HCT116 (cell line): ENCODE measurements at regions not wholly inside any gene's neighbourhood (a gene's known extent, or its start where the extent isn't known, plus 50 kb on each side); places are given as distances from the start of the nearest gene placed in this dataset.

Source experiments
- ATAC-seq: fragments of 200-7000 bp; cut with Tn5 transposase; 2 replicates; pipeline ENCODE4 v1.9.1; 2020; ENCODE audit warnings: mild to moderate bottlenecking, moderate library complexity
- BruUV-seq: library from RNA; stranded (reverse); fragments of 400-500 nt; replicated peaks from 2 replicates; lab custom pipeline; 2021; lab: Mats Ljungman, UMichigan
- CTCF ChIA-PET: fragments of 300-600 bp; sonication (Branson Sonifier 250); formaldehyde crosslinking; loops from one replicate; lab custom pipeline; 2021; ENCODE audit warnings: antibody characterized with exemption; lab: Charles Lee
- POLR2A ChIA-PET: fragments of 300-600, 350-600 bp; sonication (Branson Sonifier 250); formaldehyde crosslinking; loops from one replicate; lab custom pipeline; 2021; ENCODE audit warnings: antibody characterized with exemption; lab: Charles Lee
- RAD21 ChIA-PET, 2 experiments: fragments of 300-600 bp; sonication (Branson Sonifier 250); formaldehyde crosslinking; loops; one replicate each; lab custom pipeline; 2023; ENCODE audit warnings: low total read pairs in 2 of 2; ENCODE audit not compliant: uncharacterized antibody in 2 of 2, unreplicated experiment in 2 of 2, low non-redundant PET in 1 of 2; lab: Charles Lee
- DNase-seq: peaks from one replicate; pipeline ENCODE4 v3.0.0-alpha.2; 2010; ENCODE audit warnings: low read depth, low spot score
- H2AFZ ChIP-seq: fragments of 200-600 bp; shearing (Covaris generic), sonication (generic); 2 replicates; pipeline ENCODE4 v1.6.1; 2017; ENCODE audit warnings: low read depth, mixed run types, mixed read lengths, antibody characterized with exemption, low read length; ENCODE audit not compliant: poor library complexity, severe bottlenecking
- H3K27ac ChIP-seq: 2 replicates; pipeline ENCODE4 v1.5.1; 2012; ENCODE audit warnings: low read depth, low read length
- H3K27me3 ChIP-seq: fragments of 200-600 bp; sonication (generic); 2 replicates; pipeline ENCODE4 v1.6.1; 2016; ENCODE audit warnings: mixed run types, low read length, mixed read lengths; ENCODE audit not compliant: insufficient read depth
- H3K36me3 ChIP-seq, 2 experiments: fragments of 200-500 bp in 1 of 2; fragments of 200-600 bp in 1 of 2; sonication (Bioruptor generic) in 1 of 2; sonication (generic) in 1 of 2; 2 replicates each; pipeline versions ENCODE4 v1.5.1 to v1.6.1; 2014 to 2016; ENCODE audit warnings: low read length in 2 of 2, inconsistent platforms in 1 of 2, mixed read lengths in 1 of 2, mixed run types in 1 of 2; ENCODE audit not compliant: insufficient read depth in 2 of 2, control insufficient read depth in 1 of 2
- H3K4me1 ChIP-seq, 2 experiments: fragments of 200-600 bp in 1 of 2; sonication (generic) in 1 of 2; 2 replicates each; pipeline versions ENCODE4 v1.5.1 to v1.6.1; 2012 to 2017; ENCODE audit warnings: low read length in 2 of 2, inconsistent platforms in 1 of 2, mild to moderate bottlenecking in 1 of 2, mixed read lengths in 1 of 2, mixed run types in 1 of 2, moderate library complexity in 1 of 2; ENCODE audit not compliant: insufficient read depth in 2 of 2, control insufficient read depth in 1 of 2
- H3K4me2 ChIP-seq: fragments of 200-600 bp; sonication (generic); 2 replicates; pipeline ENCODE4 v1.6.1; 2017; ENCODE audit warnings: mixed run types, low read length, mixed read lengths
- H3K4me3 ChIP-seq, 2 experiments: fragments of 200-600 bp in 1 of 2; sonication (generic) in 1 of 2; replicated peaks in 1 of 2; 2 replicates each; pipeline ENCODE4 v1.5.1; 2011 to 2016; ENCODE audit warnings: low read length in 2 of 2, control low read depth in 1 of 2, low read depth in 1 of 2, mild to moderate bottlenecking in 1 of 2, mixed read lengths in 1 of 2, mixed run types in 1 of 2
- H3K79me2 ChIP-seq: fragments of 200-600 bp; sonication (generic); 2 replicates; pipeline ENCODE4 v1.6.1; 2017; ENCODE audit warnings: mild to moderate bottlenecking, mixed run types, low read length, moderate library complexity, mixed read lengths; ENCODE audit not compliant: insufficient read depth
- H3K9ac ChIP-seq: fragments of 200-600 bp; sonication (generic); 2 replicates; pipeline ENCODE4 v1.6.1; 2016; ENCODE audit warnings: low read length, mixed read lengths
- H3K9me2 ChIP-seq: fragments of 200-600 bp; sonication (generic), shearing (Covaris generic); 2 replicates; pipeline ENCODE4 v1.6.1; 2017; ENCODE audit warnings: mixed run types, mild to moderate bottlenecking, moderate library complexity; ENCODE audit not compliant: insufficient read depth
- H3K9me3 ChIP-seq, 2 experiments: fragments of 200-500 bp in 1 of 2; fragments of 200-600 bp in 1 of 2; sonication (Bioruptor generic) in 1 of 2; sonication (generic) in 1 of 2; 2 replicates each; pipeline ENCODE4 v1.6.1; 2014 to 2017; ENCODE audit warnings: low read length in 2 of 2, mixed read lengths in 2 of 2, inconsistent platforms in 1 of 2, low read depth in 1 of 2, mild to moderate bottlenecking in 1 of 2, mixed run types in 1 of 2, moderate library complexity in 1 of 2; ENCODE audit not compliant: control insufficient read depth in 1 of 2, insufficient read depth in 1 of 2
- H4K20me1 ChIP-seq: fragments of 200-600 bp; sonication (generic), shearing (Covaris generic); 2 replicates; pipeline ENCODE4 v1.6.1; 2017; ENCODE audit warnings: mixed run types, mild to moderate bottlenecking, moderate library complexity; ENCODE audit not compliant: insufficient read depth
- CBX3 ChIP-seq: IDR thresholded peaks from 2 replicates; pipeline ENCODE4 v1.6.1; 2012; ENCODE audit warnings: low read depth
- CEBPB ChIP-seq: IDR thresholded peaks from 2 replicates; pipeline ENCODE4 v1.6.1; 2012; ENCODE audit warnings: low read depth
- EGR1 ChIP-seq: IDR thresholded peaks from 2 replicates; pipeline ENCODE4 v1.6.1; 2012; ENCODE audit warnings: low read depth
- EZH2 ChIP-seq: fragments of 200-600 bp; sonication (generic); IDR thresholded peaks from 2 replicates; pipeline ENCODE4 v1.6.1; 2017; ENCODE audit warnings: antibody characterized with exemption, mixed run types
- EZH2phosphoT487 ChIP-seq: fragments of 200-600 bp; IDR thresholded peaks from 2 replicates; pipeline ENCODE4 v1.6.1; 2018; ENCODE audit warnings: antibody characterized with exemption, borderline replicate concordance
- FOSL1 ChIP-seq: IDR thresholded peaks from 2 replicates; pipeline ENCODE4 v1.6.1; 2012; ENCODE audit warnings: low read depth
- JUND ChIP-seq: IDR thresholded peaks from 2 replicates; pipeline ENCODE4 v1.6.1; 2012
- POLR2A ChIP-seq: IDR thresholded peaks from 2 replicates; pipeline ENCODE4 v1.7.0; 2011; ENCODE audit warnings: borderline replicate concordance; ENCODE audit not compliant: insufficient read depth, insufficient read length; ENCODE audit errors: extremely low read depth
- RAD21 ChIP-seq: IDR thresholded peaks from 2 replicates; pipeline ENCODE4 v1.6.1; 2012; ENCODE audit warnings: low read depth, mild to moderate bottlenecking
- SRF ChIP-seq: IDR thresholded peaks from 2 replicates; pipeline ENCODE4 v1.6.1; 2012; ENCODE audit warnings: low read depth
- ZFX ChIP-seq: fragments of 450-650 bp; IDR thresholded peaks from 2 replicates; pipeline ENCODE4 v1.6.1; 2017
- ZNF274 ChIP-seq: fragments of 200-500 bp; sonication (Bioruptor generic); IDR thresholded peaks from 2 replicates; pipeline ENCODE4 v1.6.1; 2014; ENCODE audit warnings: mild to moderate bottlenecking, low read depth, low read length, inconsistent platforms
- intact Hi-C: fragments of 100-400 bp; cut with micrococcal nuclease; formaldehyde crosslinking; loops from 2 replicates; pipeline ENCODE4 v1.10.0; 2022
- TF ChIP-seq, protein P1 (sequence below): IDR thresholded peaks from 2 replicates; pipeline ENCODE4 v1.6.1; 2012
- TF ChIP-seq, protein P2 (sequence below): IDR thresholded peaks from 2 replicates; pipeline ENCODE4 v1.6.1; 2012
- TF ChIP-seq, protein P3 (sequence below): IDR thresholded peaks from 2 replicates; pipeline ENCODE4 v1.6.1; 2012; ENCODE audit warnings: low read depth
- TF ChIP-seq, protein P4 (sequence below), 3 experiments: fragments of 200-600 bp in 1 of 3; sonication (generic) in 1 of 3; IDR thresholded peaks in 2 of 3; conservative IDR thresholded peaks in 1 of 3; 2 replicates each; pipeline ENCODE4 v1.5.1; 2012 to 2017; ENCODE audit warnings: low read depth in 2 of 3, low read length in 2 of 3, antibody characterized with exemption in 1 of 3, borderline replicate concordance in 1 of 3, control low read depth in 1 of 3, mild to moderate bottlenecking in 1 of 3, mixed read lengths in 1 of 3, mixed run types in 1 of 3, moderate library complexity in 1 of 3; ENCODE audit not compliant: insufficient read depth in 1 of 3

DNA sequence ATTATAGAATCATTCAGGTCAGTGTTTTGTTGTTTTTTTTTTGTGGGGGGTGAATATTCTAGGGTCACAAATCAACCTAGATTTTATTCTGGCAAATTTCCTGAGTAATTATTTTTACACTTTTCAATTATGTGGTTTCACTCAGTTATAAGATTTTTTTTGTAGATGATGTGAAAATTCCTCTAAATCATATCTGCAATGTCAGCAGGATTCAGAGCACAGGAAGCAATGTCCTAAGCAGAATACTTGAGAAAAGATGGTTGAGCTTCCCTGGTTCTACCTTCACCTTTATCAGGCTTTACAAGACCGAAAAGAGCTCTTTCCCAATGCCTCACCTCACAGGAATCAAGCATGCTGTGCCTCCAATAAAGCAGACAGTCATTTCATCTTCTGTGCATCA lies 124.3 kb downstream of the SLC41A2 start:
- POLR2A ChIA-PET = no interaction called here
- ATAC-seq = no peak

More for the DNA sequence above, 124.3 kb downstream of the SLC41A2 start:
- intact Hi-C loops = no loop called here
- H3K27me3 ChIP-seq = no peaks in the 10 kb centered on the region
- H3K4me3 ChIP-seq = no peak overlapping the region
- H3K36me3 ChIP-seq = no peaks in the 10 kb centered on the region
- no peak for DNase-seq
- RAD21 ChIA-PET = no interaction called here
- CTCF ChIA-PET = no interaction called here
- H3K27ac ChIP-seq = no peak overlapping the region
- no TSS peak for BruUV-seq
- no peaks in the 10 kb centered on the region for H3K9me2 ChIP-seq
- TF ChIP-seq EZH2 (no peak), CBX3 (no peak), FOSL1 (no peak), ZNF274 (no peak), CEBPB (no peak), JUND (no peak), ZFX (no peak), SRF (no peak), EGR1 (no peak), POLR2A (no peak), EZH2phosphoT487 (no peak), RAD21 (no peak)
- TF ChIP-seq, protein P1, sequence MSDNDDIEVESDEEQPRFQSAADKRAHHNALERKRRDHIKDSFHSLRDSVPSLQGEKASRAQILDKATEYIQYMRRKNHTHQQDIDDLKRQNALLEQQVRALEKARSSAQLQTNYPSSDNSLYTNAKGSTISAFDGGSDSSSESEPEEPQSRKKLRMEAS = no peak
- TF ChIP-seq, protein P2, sequence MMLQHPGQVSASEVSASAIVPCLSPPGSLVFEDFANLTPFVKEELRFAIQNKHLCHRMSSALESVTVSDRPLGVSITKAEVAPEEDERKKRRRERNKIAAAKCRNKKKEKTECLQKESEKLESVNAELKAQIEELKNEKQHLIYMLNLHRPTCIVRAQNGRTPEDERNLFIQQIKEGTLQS = no peak
- TF ChIP-seq, protein P3, sequence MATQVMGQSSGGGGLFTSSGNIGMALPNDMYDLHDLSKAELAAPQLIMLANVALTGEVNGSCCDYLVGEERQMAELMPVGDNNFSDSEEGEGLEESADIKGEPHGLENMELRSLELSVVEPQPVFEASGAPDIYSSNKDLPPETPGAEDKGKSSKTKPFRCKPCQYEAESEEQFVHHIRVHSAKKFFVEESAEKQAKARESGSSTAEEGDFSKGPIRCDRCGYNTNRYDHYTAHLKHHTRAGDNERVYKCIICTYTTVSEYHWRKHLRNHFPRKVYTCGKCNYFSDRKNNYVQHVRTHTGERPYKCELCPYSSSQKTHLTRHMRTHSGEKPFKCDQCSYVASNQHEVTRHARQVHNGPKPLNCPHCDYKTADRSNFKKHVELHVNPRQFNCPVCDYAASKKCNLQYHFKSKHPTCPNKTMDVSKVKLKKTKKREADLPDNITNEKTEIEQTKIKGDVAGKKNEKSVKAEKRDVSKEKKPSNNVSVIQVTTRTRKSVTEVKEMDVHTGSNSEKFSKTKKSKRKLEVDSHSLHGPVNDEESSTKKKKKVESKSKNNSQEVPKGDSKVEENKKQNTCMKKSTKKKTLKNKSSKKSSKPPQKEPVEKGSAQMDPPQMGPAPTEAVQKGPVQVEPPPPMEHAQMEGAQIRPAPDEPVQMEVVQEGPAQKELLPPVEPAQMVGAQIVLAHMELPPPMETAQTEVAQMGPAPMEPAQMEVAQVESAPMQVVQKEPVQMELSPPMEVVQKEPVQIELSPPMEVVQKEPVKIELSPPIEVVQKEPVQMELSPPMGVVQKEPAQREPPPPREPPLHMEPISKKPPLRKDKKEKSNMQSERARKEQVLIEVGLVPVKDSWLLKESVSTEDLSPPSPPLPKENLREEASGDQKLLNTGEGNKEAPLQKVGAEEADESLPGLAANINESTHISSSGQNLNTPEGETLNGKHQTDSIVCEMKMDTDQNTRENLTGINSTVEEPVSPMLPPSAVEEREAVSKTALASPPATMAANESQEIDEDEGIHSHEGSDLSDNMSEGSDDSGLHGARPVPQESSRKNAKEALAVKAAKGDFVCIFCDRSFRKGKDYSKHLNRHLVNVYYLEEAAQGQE = no peak
- TF ChIP-seq, protein P4, sequence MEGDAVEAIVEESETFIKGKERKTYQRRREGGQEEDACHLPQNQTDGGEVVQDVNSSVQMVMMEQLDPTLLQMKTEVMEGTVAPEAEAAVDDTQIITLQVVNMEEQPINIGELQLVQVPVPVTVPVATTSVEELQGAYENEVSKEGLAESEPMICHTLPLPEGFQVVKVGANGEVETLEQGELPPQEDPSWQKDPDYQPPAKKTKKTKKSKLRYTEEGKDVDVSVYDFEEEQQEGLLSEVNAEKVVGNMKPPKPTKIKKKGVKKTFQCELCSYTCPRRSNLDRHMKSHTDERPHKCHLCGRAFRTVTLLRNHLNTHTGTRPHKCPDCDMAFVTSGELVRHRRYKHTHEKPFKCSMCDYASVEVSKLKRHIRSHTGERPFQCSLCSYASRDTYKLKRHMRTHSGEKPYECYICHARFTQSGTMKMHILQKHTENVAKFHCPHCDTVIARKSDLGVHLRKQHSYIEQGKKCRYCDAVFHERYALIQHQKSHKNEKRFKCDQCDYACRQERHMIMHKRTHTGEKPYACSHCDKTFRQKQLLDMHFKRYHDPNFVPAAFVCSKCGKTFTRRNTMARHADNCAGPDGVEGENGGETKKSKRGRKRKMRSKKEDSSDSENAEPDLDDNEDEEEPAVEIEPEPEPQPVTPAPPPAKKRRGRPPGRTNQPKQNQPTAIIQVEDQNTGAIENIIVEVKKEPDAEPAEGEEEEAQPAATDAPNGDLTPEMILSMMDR (IDR thresholded peaks at IDR 0.05 in 2 of 3, conservative IDR thresholded peaks at IDR 0.05 in 1 of 3; ENCODE audit: borderline replicate concordance in 1 of 3, insufficient read depth in 1 of 3, low read depth in 2 of 3, low read length in 2 of 3) = no peak
- no peak overlapping the region for H3K4me2 ChIP-seq
- no peaks in the 10 kb centered on the region for H4K20me1 ChIP-seq
- no peaks in the 10 kb centered on the region for H3K9me3 ChIP-seq
- no peak overlapping the region for H2AFZ ChIP-seq
- no peaks in the 10 kb centered on the region for H3K79me2 ChIP-seq
- H3K9ac ChIP-seq = no peak overlapping the region
- H3K4me1 ChIP-seq = no peaks in the 10 kb centered on the region
